K562 (cell line): ENCODE measurements at regions not wholly inside any gene's neighbourhood (a gene's known extent, or its start where the extent isn't known, plus 50 kb on each side); places are given as distances from the start of the nearest gene placed in this dataset.

ENCODE experiments used
- ATAC-seq: fragments of 200-7000 bp; cut with Tn5 transposase; 3 replicates; pipeline ENCODE4 v1.9.1; 2020; ENCODE audit warnings: moderate library complexity
- BruUV-seq: library from RNA; stranded (reverse); fragments of 400-500 nt; replicated peaks from 2 replicates; lab custom pipeline; 2021; lab: Mats Ljungman, UMichigan
- CTCF ChIA-PET: fragments of 300-600 bp; formaldehyde crosslinking; extraction: SDS; loops from one replicate; lab custom pipeline; 2021; ENCODE audit warnings: low intra/inter-chr PET ratio; lab: Yijun Ruan, JAX
- POLR2A ChIA-PET: fragments of 300-600, 350-650 bp; sonication (Branson Sonifier 250); formaldehyde crosslinking; extraction: SDS; loops from one replicate; lab custom pipeline; 2021; ENCODE audit warnings: antibody characterized with exemption, inconsistent platforms; lab: Yijun Ruan, JAX
- DNase-seq, 4 experiments: peaks; one replicate each; pipeline versions ENCODE4 v3.0.0 to v3.0.0-alpha.2; 2011 to 2018; ENCODE audit warnings: low spot score in 3 of 4, mixed read lengths in 3 of 4; ENCODE audit errors: extremely low read depth in 1 of 4
- FAIRE-seq: peaks from 2 replicates; lab custom pipeline; 2011; peaks lifted over from hg19 to GRCh38; lab: Jason Lieb, UNC
- H2AFZ ChIP-seq: 2 replicates; pipeline ENCODE4 v1.6.0; 2011; ENCODE audit warnings: low read depth, low read length, control low read depth, inconsistent platforms
- H3K27ac ChIP-seq: fragments of 200-600 bp; 3 replicates; pipeline ENCODE4 v1.8.0; 2011; ENCODE audit warnings: low read depth, mild to moderate bottlenecking, control low read depth, inconsistent platforms, low read length, moderate library complexity, mixed read lengths; ENCODE audit errors: extremely low read depth
- H3K27me3 ChIP-seq, 2 experiments: fragments of 300-600 bp in 1 of 2; 2 replicates in 1 of 2; 3 replicates in 1 of 2; pipeline versions ENCODE4 v1.6.0 to v1.8.0; 2011; ENCODE audit warnings: inconsistent platforms in 2 of 2, low read length in 2 of 2, mild to moderate bottlenecking in 1 of 2, mixed read lengths in 1 of 2, moderate library complexity in 1 of 2; ENCODE audit not compliant: control insufficient read depth in 2 of 2, insufficient read depth in 2 of 2
- H3K36me3 ChIP-seq: fragments of 300-600 bp; 3 replicates; pipeline ENCODE4 v1.8.0; 2011; ENCODE audit warnings: mild to moderate bottlenecking, low read length, inconsistent platforms; ENCODE audit not compliant: control insufficient read depth, insufficient read depth
- H3K4me1 ChIP-seq, 2 experiments: fragments of 200-600 bp in 1 of 2; replicated peaks in 1 of 2; 2 replicates in 1 of 2; 3 replicates in 1 of 2; pipeline versions ENCODE4 v1.5.1 to v1.8.0; 2011; ENCODE audit warnings: inconsistent platforms in 2 of 2, low read length in 2 of 2, mild to moderate bottlenecking in 1 of 2, mixed read lengths in 1 of 2, moderate library complexity in 1 of 2; ENCODE audit not compliant: control insufficient read depth in 2 of 2, insufficient read depth in 2 of 2
- H3K4me2 ChIP-seq: 2 replicates; pipeline ENCODE4 v1.6.1; 2011; ENCODE audit warnings: low read length, control low read depth, inconsistent platforms, mixed read lengths; ENCODE audit not compliant: insufficient read depth
- H3K4me3 ChIP-seq: fragments of 200-600 bp; sonication (generic), shearing (Covaris generic); 2 replicates; pipeline ENCODE4 v1.5.1; 2016; ENCODE audit warnings: control low read depth, inconsistent platforms
- H3K79me2 ChIP-seq: fragments of 200-600 bp; 3 replicates; pipeline ENCODE4 v1.8.0; 2011; ENCODE audit warnings: low read length, inconsistent platforms; ENCODE audit not compliant: control insufficient read depth, insufficient read depth
- H3K9ac ChIP-seq, 2 experiments: 2 replicates each; pipeline versions ENCODE4 v1.6.0 to v1.6.1; 2011; ENCODE audit warnings: low read depth in 2 of 2, low read length in 2 of 2, control low read depth in 1 of 2, inconsistent platforms in 1 of 2, mild to moderate bottlenecking in 1 of 2, mixed read lengths in 1 of 2; ENCODE audit not compliant: insufficient read depth in 1 of 2
- H3K9me1 ChIP-seq: one replicate; pipeline ENCODE4 v1.6.0; 2011; ENCODE audit warnings: inconsistent platforms, mild to moderate bottlenecking, low read length, moderate library complexity; ENCODE audit not compliant: control insufficient read depth, insufficient read depth
- H3K9me3 ChIP-seq: replicated peaks from 2 replicates; pipeline ENCODE4 v1.5.1; 2011; ENCODE audit warnings: low read depth, low read length, inconsistent platforms; ENCODE audit not compliant: control insufficient read depth, insufficient read depth
- H4K20me1 ChIP-seq: replicated peaks from 2 replicates; pipeline ENCODE4 v1.6.1; 2011; ENCODE audit warnings: low read length, inconsistent platforms, mixed read lengths; ENCODE audit not compliant: control insufficient read depth, insufficient read depth
- CCNT2 ChIP-seq: IDR thresholded peaks from 2 replicates; pipeline ENCODE4 v1.6.1; 2011; ENCODE audit warnings: borderline replicate concordance, low read depth, mild to moderate bottlenecking, moderate library complexity, mixed read lengths, low read length; ENCODE audit not compliant: insufficient read length; ENCODE audit errors: extremely low read depth
- EWSR1 ChIP-seq: fragments of 450-650 bp; IDR thresholded peaks from 2 replicates; pipeline ENCODE4 v1.6.1; 2018; ENCODE audit warnings: borderline replicate concordance, mild to moderate bottlenecking, low read depth, moderate library complexity; ENCODE audit not compliant: partially characterized antibody
- FOXJ2 ChIP-seq: fragments of 200-800 bp; sonication (Bioruptor generic); IDR thresholded peaks from 2 replicates; pipeline ENCODE4 v1.6.1; 2016; ENCODE audit warnings: missing genetic modification characterization, missing compliant biosample characterization
- JUND ChIP-seq, 2 experiments: IDR thresholded peaks; 2 replicates in 1 of 2; 3 replicates in 1 of 2; pipeline ENCODE4 v1.6.1; 2011; ENCODE audit warnings: borderline replicate concordance in 2 of 2, low read depth in 2 of 2, low read length in 2 of 2, improper control_type of control experiment in 1 of 2, missing biosample characterization in 1 of 2, missing genetic modification characterization in 1 of 2, missing genetic modification reagents in 1 of 2
- MEIS2 ChIP-seq: fragments of 450-650 bp; IDR thresholded peaks from 2 replicates; pipeline ENCODE4 v1.6.1; 2014; ENCODE audit warnings: mild to moderate bottlenecking; ENCODE audit not compliant: partially characterized antibody
- NR2C1 ChIP-seq, 2 experiments: fragments of 450-650 bp; IDR thresholded peaks; 2 replicates each; pipeline ENCODE4 v1.6.1; 2017; ENCODE audit warnings: mild to moderate bottlenecking in 2 of 2, antibody characterized with exemption in 1 of 2, inconsistent platforms in 1 of 2, missing compliant biosample characterization in 1 of 2, missing genetic modification characterization in 1 of 2
- OTX1 ChIP-seq: fragments of 450-650 bp; formaldehyde crosslinking; IDR thresholded peaks from 2 replicates; pipeline ENCODE4 v1.4.0; 2022; ENCODE audit warnings: mild to moderate bottlenecking
- ZNF695 ChIP-seq: fragments of 450-650 bp; formaldehyde crosslinking; IDR thresholded peaks from 2 replicates; pipeline ENCODE4 v1.4.0; 2020; ENCODE audit warnings: mild to moderate bottlenecking, moderate library complexity
- ZNF717 ChIP-seq: fragments of 250-450 bp; sonication (Bioruptor Pico); IDR thresholded peaks from 2 replicates; pipeline ENCODE4 v1.5.0; 2021
- WGBS: fragments of 100-300 bp; shearing (Covaris generic); methylation state at CpG from one replicate; pipeline ENCODE4 v1.1.6; 2016; ENCODE audit warnings: low coverage, mixed read lengths; ENCODE audit not compliant: insufficient coverage; ENCODE audit errors: missing lambda C conversion rate; 5-methylcytosine and 5-hydroxymethylcytosine counted together
- in situ Hi-C: fragments of 300-500 bp; cut with MboI; formaldehyde crosslinking; loops from 4 replicates; pipeline ENCODE4 v1.15.0; 2018; ENCODE audit warnings: inconsistent platforms, mixed read lengths
- intact Hi-C: fragments of 100-400 bp; cut with micrococcal nuclease; formaldehyde crosslinking; loops from 2 replicates; pipeline ENCODE4 v1.14.2; 2022
- TF ChIP-seq, protein P1 (sequence below): fragments of 250-450 bp; sonication (Bioruptor Pico); IDR thresholded peaks from 2 replicates; pipeline ENCODE4 v1.5.0; 2020; ENCODE audit warnings: mild to moderate bottlenecking, borderline replicate concordance
- TF ChIP-seq, protein P2 (sequence below): fragments of 450-650 bp; conservative IDR thresholded peaks from 2 replicates; pipeline ENCODE4 v1.6.1; 2016; ENCODE audit warnings: missing genetic modification characterization, low read depth, mild to moderate bottlenecking, control low read depth, missing compliant biosample characterization
- TF ChIP-seq, protein P3 (sequence below): fragments of 450-650 bp; IDR thresholded peaks from 2 replicates; pipeline ENCODE4 v1.6.1; 2017; ENCODE audit warnings: antibody characterized with exemption, mild to moderate bottlenecking

DNA sequence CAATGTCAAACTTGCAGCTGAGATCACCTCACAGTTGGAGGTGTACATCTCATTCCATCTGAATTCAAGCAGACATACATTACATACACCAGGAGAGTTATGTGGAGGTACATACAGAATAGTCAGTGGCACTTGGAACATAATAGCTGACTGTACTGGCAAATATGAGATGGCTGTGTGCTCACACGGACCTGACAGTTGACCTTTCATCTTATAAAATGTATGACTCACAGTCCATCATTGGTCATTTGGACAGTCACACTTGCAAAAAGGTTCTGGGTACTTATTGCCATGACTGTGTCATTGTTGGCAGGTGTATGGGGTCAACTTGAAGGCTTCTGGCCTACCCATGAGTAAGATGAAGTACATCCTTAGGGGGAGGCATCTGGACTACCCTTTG is 88.6 kb upstream of the WDR1 start:
- H3K9me3 ChIP-seq, result no peaks in the 10 kb centered on the region
- in situ Hi-C loops, result no loop called here
- H3K9me1 ChIP-seq, result no peaks in the 10 kb centered on the region
- POLR2A ChIA-PET, result interaction anchor here (1.8 kb wide), 1 partner anchor 12 kb away, joined by 6 read pairs; no protein-coding TSS in a partner anchor
- DNase-seq (peak in 1 of 4 experiments; percentile 42), FAIRE-seq (no peak), ATAC-seq (no peak)
- H3K4me3 ChIP-seq, result no peak overlapping the region
- peaks cover 26 to 59% of the 10 kb centered on the region in 2 experiments for H3K4me1 ChIP-seq
- intact Hi-C loops, result no loop called here
- CTCF ChIA-PET, result no interaction called here
- no TSS peak for BruUV-seq
- H4K20me1 ChIP-seq, result no peaks in the 10 kb centered on the region
- 10% methylated on average over 1 of the region's 1 CpG for WGBS
- H3K9ac ChIP-seq, result no peak overlapping the region
- 0 out of 2 replicates have a peak overlapping the region, but pooled peaks have one; percentile 54 for H2AFZ ChIP-seq
- H3K79me2 ChIP-seq, result no peaks in the 10 kb centered on the region
- no peak overlapping the region for H3K4me2 ChIP-seq
- H3K27ac ChIP-seq, result no peak overlapping the region
- H3K27me3 ChIP-seq, result no peaks in the 10 kb centered on the region
- no peaks in the 10 kb centered on the region for H3K36me3 ChIP-seq
- TF ChIP-seq, protein P1, sequence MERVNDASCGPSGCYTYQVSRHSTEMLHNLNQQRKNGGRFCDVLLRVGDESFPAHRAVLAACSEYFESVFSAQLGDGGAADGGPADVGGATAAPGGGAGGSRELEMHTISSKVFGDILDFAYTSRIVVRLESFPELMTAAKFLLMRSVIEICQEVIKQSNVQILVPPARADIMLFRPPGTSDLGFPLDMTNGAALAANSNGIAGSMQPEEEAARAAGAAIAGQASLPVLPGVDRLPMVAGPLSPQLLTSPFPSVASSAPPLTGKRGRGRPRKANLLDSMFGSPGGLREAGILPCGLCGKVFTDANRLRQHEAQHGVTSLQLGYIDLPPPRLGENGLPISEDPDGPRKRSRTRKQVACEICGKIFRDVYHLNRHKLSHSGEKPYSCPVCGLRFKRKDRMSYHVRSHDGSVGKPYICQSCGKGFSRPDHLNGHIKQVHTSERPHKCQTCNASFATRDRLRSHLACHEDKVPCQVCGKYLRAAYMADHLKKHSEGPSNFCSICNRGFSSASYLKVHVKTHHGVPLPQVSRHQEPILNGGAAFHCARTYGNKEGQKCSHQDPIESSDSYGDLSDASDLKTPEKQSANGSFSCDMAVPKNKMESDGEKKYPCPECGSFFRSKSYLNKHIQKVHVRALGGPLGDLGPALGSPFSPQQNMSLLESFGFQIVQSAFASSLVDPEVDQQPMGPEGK (CRISPR knock-in tag), result no peak
- TF ChIP-seq CCNT2, result no peak
- TF ChIP-seq NR2C1 (IDR thresholded peaks at IDR 0.05), result no peak
- TF ChIP-seq NR2C1 (tag; IDR thresholded peaks at IDR 0.05), result 0 out of 2 replicates have a peak, but pooled peaks have one; percentile 12
- TF ChIP-seq MEIS2, result peak; percentile 40
- TF ChIP-seq EWSR1, result no peak
- no peak for TF ChIP-seq ZNF695 (CRISPR knock-in tag)
- TF ChIP-seq ZNF717, result no peak
- TF ChIP-seq FOXJ2, result no peak
- TF ChIP-seq JUND (IDR thresholded peaks at IDR 0.05; ENCODE audit: borderline replicate concordance, low read depth, low read length), result peak; percentile 38; the same call in 1 of the 2 replicates
- TF ChIP-seq JUND (tag; IDR thresholded peaks at IDR 0.05; ENCODE audit: borderline replicate concordance, low read depth, low read length), result 0 out of 3 replicates have a peak, but pooled peaks have one; percentile 33
- TF ChIP-seq, protein P2, sequence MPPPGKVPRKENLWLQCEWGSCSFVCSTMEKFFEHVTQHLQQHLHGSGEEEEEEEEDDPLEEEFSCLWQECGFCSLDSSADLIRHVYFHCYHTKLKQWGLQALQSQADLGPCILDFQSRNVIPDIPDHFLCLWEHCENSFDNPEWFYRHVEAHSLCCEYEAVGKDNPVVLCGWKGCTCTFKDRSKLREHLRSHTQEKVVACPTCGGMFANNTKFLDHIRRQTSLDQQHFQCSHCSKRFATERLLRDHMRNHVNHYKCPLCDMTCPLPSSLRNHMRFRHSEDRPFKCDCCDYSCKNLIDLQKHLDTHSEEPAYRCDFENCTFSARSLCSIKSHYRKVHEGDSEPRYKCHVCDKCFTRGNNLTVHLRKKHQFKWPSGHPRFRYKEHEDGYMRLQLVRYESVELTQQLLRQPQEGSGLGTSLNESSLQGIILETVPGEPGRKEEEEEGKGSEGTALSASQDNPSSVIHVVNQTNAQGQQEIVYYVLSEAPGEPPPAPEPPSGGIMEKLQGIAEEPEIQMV, result no peak
- no peak for TF ChIP-seq OTX1 (CRISPR knock-in tag)
- TF ChIP-seq, protein P3, sequence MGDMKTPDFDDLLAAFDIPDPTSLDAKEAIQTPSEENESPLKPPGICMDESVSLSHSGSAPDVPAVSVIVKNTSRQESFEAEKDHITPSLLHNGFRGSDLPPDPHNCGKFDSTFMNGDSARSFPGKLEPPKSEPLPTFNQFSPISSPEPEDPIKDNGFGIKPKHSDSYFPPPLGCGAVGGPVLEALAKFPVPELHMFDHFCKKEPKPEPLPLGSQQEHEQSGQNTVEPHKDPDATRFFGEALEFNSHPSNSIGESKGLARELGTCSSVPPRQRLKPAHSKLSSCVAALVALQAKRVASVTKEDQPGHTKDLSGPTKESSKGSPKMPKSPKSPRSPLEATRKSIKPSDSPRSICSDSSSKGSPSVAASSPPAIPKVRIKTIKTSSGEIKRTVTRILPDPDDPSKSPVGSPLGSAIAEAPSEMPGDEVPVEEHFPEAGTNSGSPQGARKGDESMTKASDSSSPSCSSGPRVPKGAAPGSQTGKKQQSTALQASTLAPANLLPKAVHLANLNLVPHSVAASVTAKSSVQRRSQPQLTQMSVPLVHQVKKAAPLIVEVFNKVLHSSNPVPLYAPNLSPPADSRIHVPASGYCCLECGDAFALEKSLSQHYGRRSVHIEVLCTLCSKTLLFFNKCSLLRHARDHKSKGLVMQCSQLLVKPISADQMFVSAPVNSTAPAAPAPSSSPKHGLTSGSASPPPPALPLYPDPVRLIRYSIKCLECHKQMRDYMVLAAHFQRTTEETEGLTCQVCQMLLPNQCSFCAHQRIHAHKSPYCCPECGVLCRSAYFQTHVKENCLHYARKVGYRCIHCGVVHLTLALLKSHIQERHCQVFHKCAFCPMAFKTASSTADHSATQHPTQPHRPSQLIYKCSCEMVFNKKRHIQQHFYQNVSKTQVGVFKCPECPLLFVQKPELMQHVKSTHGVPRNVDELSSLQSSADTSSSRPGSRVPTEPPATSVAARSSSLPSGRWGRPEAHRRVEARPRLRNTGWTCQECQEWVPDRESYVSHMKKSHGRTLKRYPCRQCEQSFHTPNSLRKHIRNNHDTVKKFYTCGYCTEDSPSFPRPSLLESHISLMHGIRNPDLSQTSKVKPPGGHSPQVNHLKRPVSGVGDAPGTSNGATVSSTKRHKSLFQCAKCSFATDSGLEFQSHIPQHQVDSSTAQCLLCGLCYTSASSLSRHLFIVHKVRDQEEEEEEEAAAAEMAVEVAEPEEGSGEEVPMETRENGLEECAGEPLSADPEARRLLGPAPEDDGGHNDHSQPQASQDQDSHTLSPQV, result peak; percentile 47; the same call in 1 of the 2 replicates
